NCI-H1694 treated with DMSO at 0.1 percent for 48 hours (cell line): ENCODE measurements at regions not wholly inside any gene's neighbourhood (a gene's known extent, or its start where the extent isn't known, plus 50 kb on each side); places are given as distances from the start of the nearest gene placed in this dataset.

Experiments
- DNase-seq: peaks from one replicate; lab custom pipeline; 2025; lab: John Stamatoyannopoulos, UW

GRCh38 chr12:58139894-58140293 lies 198.5 kb downstream of the ATP23 start:
- DNase-seq: no peak

DNA sequence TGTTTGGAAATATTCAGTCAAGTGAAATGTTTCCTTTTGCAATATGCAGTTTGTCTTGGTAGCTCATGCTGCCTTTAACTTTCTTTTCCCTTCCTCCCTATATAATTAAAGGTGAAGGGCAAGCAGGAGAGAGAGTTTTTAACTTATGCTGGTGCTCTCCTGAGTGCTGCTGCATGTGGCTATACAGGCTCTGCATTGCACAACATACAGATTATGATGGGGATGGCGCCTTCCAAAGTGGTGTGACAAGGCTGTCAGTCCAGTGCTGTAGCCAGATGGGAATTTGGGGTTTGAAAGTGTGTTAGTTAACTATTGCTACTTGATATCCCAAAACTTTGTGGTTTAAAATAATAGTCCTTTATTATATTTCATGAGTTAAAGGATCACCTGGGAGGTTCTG lies 199.0 kb downstream of the ATP23 start:
- no peak for DNase-seq

DNA sequence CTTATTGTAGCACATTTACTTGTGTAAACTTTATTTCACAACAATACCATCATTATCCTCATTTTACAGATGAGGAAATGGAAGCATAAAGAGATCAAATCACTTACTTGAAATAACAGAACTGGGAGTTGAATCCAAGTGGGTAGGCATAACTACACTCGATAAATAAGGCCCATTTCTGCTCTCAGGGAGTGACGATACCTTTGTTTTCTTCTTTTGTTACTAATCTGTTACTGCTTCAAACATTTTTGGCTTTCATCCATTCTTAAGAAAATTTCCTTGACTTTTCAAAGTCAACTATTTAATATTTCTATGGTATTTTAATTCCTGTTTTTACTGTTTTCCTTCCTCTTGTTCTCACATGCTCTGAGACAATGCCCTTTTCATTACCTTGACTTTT lies 201.6 kb downstream of the ATP23 start:
- no peak for DNase-seq

DNA sequence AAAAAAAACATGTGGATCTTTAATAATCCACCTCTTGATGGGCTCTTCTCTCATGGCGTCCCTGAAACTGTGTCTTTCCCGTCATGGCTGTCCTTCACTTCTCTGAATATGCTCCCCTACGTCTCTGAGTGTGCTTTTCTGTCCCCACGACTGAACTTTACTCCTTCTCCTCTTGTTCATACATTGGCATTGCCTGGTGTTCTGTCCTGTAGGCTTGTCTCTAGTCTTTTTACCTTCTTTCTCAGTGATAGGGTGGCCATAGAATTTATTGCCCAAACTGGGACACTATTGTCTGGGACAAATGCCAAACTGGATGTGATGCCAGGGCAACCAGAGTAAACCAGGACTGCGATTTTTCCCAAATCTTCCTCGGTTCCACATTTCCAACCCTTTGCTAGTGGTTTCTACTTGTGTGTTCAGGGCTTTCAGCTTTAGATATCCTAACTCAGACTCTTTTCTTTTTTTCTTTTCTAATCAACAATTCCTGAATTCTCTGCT lies 202.2 kb downstream of the ATP23 start:
- DNase-seq: no peak

GRCh38 chr12:58148405-58148804 lies 207.0 kb downstream of the ATP23 start:
- DNase-seq: peak; percentile 86

GRCh38 chr12:58148976-58149375 lies 207.6 kb downstream of the ATP23 start:
- no peak for DNase-seq

DNA sequence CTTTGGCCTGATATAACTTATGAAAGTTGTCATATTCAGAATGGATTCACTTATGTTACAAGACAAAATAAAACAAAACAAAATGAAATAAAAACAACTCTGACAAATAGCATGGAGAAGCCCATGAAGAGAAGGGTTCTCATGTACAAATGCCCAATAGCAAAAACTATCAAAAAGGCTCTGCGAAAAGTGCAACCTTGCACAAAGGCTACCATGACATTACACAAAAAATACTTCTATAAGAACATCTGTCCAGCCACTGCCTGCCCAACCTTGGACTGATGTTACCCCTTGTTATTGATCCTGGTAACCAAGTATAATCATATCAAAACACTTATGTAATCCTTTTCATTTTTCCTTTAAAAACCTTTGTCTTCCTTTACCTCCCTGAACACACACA lies 213.0 kb downstream of the ATP23 start:
- no peak for DNase-seq

GRCh38 chr12:58156697-58157096 lies 215.3 kb downstream of the ATP23 start:
- DNase-seq: no peak

DNA sequence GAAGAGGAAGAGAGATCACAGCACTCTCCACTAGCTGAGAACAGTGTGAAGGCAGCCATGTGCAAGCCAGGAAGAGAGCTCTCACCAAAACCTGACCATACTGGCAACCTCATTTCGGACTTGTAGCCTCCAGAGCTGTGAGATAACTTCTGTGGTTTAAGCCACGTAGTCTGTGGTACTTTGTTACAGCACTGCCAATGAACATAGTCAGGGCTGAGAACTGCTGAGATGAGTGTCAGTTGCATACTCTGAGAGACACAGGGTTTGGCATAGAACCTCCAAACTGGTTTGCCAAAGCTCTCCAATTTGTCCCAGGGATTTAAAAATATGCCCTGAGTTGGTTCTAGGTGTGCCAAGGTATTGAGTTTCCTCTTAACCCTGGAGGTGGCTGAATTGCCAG lies 218.6 kb downstream of the ATP23 start:
- no peak for DNase-seq

DNA sequence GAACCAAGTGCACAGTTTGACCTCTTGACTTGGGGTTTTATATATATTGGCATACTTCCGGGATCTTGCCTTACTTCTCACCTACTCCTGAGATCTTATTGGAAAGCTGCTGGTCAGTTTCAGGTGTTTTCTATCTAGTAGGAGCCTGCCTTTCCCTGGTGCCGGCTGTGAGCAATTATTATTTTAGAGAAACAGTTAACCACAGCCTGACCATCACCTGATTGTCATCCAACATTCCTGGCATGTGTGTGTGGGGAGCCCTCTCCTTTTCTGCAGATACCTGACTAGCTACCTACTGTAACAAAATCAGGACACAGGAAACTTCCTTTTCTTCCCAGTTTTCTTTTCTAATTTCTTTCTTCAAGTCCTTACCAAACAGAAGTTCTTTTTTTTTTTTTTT lies 220.4 kb downstream of the ATP23 start:
- DNase-seq: no peak

DNA sequence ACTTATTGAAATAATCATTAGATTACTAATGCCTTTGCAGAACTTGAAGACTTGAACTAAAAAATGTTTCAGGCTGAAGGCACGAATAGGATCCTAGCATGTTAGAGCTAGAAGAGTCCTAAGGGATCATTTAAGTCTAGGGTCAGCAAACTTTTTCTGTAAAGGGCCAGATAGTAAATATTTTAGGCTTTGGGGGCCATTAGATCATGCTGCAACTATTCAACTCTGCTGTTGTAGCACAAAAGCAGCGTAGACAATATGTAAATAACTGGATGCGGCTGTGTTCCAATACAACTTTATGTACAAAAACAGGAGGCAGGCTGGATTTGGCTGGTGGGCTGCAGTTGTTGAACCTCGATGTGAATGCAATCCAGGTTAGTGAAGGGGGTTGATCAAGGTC lies 221.7 kb downstream of the ATP23 start:
- no peak for DNase-seq

GRCh38 chr12:58166643-58167042 lies 225.3 kb downstream of the ATP23 start:
- DNase-seq: no peak

DNA sequence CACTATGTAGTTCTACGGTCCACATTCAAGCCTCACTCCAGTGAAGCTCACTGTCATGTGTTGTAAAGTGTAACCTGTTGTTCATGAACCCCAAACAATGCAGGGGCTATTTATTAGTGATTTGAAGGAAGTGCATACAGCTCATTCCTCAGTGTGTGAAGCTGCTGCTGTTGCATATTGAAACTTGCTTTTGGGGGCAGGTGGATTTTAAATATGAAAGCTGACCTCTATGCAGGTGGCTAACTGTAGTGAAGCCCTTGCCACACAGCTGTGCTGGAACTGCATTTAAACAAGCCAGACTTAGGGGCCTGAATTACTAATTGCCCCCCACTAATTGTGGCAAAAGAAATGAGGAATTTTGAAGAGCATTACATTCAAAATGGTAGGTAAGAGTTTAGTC lies 226.3 kb downstream of the ATP23 start:
- no peak for DNase-seq

DNA sequence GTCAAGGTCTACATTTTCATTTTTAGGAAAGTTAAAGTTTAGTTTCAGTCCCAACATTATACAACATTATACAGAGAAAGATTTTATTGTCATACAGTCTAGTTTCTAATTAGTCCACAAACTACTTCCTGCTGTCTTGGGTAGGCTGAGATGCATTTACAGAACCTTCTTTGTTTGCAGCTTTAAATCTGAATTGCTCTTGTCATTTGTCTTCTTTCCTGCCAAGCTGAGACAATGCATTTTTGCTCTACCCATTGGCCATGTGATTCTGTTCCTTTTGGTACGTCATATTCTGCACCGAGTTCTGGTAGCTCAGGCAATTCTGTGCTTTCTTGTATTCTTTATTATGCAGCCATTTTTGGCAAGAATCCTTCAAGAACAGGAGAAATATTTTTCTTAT lies 228.5 kb downstream of the ATP23 start:
- DNase-seq: no peak

GRCh38 chr12:58171914-58172313 lies 230.5 kb downstream of the ATP23 start:
- no peak for DNase-seq

DNA sequence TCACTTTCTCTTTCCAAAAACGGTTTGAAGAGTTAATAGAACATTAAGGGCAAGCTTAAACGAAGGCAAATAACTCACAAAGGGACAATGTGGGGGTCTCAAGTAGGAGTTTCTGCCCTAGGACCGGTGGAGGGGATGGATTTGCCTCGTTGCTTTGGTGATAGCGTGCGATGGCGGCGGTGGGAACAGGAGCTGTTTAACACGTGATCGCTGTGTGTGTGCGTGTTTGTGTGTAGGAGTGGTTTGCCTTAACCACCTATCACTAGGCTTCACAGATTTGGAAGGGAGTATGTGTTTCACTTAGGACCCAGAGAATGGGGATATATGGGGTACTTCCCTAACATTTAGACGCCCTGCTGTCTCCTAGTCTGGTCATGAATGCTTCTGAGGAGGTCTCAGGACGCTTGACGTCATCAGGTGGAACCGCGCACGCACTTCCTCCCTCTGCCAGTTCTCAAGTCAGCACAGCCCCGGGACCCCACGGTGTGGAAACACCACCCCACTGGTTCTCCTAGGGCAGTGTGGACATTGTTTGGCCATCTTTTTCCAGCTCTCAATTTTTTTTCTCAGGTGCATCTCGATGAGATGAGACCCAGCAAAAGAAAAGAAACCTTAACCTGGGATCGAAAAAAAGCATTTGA lies 231.2 kb downstream of the ATP23 start:
- no peak for DNase-seq

DNA sequence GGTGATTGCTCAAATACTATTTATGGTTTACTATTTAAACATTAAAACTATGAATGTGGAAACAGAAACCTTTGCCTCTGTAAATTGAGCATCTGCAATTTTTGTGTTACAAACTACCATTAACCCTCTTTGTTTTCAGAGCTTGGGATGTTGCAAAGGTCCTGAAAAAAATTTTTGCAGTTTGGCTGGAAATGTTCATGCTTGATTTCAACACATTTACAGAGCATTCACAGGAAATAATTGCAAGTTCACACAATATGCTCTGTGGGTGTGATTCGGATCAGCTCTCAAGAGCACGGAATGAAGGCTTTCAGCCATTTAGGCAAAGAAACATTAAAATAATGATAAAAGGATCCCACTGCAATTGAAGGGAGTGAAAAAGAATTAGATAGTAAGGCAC lies 232.9 kb downstream of the ATP23 start:
- no peak for DNase-seq

DNA sequence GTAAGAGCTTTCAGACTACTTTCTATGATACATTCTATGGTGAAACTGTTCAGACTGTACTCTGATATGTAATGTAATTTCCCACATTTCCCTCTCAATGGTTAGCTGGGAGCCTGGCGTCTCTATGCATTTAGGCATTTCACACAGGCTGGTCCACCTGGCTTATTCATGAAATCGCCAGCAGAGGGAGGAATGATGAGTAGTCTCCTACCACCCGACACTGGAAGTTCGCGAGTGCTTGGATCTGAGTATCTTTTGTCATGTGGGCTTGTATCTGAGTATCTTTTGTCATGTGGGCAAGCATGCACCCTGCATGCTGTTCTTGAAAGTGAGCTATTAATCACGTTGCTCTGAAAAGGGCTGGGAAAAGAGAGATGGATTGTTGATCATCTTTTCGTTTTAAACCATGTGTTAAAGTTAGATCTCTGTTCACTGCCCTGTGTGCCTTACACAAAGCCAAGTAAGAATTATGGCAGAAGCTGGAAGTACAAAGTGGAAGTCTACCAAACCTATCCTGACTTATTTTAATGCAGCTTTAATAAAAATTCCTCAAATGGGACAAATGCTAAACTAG lies 235.0 kb downstream of the ATP23 start:
- DNase-seq: peak; percentile 29

GRCh38 chr12:58177366-58177765 lies 236.0 kb downstream of the ATP23 start:
- DNase-seq: no peak

DNA sequence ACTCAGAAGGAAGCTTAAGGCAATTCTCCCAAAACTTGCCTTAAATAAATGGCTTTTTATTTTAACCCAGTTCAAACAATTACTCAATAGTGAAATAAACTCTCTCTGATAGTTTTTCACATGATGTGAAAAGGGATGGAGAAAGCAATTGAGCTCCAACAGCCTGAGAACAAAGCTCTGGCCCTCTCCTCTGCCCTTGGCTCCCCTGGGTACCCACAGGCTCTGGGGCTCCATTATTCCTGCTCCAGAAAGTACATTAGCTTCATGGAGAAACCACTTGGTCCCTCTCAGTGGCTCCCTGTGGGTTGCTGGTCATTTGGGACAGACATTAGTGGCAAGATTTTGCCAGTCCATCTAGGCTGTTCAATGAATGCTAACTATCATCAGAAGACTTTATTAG lies 242.8 kb downstream of the ATP23 start:
- no peak for DNase-seq

DNA sequence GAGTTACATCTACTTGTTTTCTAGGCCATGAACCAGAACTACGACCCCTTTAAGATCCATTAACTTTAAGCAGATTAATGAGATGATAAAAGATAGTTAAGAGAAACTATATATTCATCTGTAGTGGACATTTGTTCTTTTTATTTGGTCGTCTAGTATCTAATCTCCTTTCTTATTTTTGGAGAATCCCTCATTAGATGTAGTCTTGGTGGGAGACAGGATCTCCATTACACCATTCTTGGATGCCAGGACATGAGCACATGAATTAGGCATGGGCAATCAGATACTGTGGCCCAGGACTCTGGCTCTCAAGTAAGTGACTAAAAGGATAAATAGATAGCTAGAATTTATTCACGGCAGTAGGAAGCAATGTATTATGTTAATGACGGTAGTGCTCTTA lies 245.0 kb downstream of the ATP23 start:
- no peak for DNase-seq

- no peak for DNase-seq
Measured at GRCh38 chr12:58186914-58187313, 245.5 kb downstream of the ATP23 start.

DNA sequence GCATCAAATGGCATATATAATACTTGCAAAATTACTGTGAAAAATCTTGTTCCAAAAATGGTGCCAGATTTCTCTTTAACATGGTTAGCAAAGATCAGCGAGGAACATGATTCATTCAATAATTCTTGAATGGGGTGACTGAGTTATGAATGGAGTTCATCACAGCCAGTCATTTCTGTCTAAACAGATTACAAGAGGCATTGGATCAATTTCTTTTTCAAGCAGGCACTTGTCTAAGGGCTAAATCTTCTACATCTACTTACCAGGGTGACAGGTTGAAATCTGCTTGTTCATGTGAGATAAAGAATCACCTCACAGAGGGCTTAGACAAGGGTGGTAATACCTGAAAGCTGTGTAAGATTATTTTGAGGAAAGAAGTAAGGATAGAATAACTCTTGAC lies 247.7 kb downstream of the ATP23 start:
- DNase-seq: no peak

- DNase-seq: no peak
Measured at GRCh38 chr12:58189893-58190292, 248.5 kb downstream of the ATP23 start.
